ENCODE measurements at regions not wholly inside any gene's neighbourhood (a gene's known extent, or its start where the extent isn't known, plus 50 kb on each side); places are given as distances from the start of the nearest gene placed in this dataset.

GRCh38 chr18:65631766-65632165 lies 119.0 kb upstream of the CDH7 start:
- Histone ChIP-seq H3K27ac (no peak overlapping the region), H3K4me3 (no peak overlapping the region)
- no peak for DNase-seq (ENCODE audit: low spot score)
- TF ChIP-seq, protein P1, sequence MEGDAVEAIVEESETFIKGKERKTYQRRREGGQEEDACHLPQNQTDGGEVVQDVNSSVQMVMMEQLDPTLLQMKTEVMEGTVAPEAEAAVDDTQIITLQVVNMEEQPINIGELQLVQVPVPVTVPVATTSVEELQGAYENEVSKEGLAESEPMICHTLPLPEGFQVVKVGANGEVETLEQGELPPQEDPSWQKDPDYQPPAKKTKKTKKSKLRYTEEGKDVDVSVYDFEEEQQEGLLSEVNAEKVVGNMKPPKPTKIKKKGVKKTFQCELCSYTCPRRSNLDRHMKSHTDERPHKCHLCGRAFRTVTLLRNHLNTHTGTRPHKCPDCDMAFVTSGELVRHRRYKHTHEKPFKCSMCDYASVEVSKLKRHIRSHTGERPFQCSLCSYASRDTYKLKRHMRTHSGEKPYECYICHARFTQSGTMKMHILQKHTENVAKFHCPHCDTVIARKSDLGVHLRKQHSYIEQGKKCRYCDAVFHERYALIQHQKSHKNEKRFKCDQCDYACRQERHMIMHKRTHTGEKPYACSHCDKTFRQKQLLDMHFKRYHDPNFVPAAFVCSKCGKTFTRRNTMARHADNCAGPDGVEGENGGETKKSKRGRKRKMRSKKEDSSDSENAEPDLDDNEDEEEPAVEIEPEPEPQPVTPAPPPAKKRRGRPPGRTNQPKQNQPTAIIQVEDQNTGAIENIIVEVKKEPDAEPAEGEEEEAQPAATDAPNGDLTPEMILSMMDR (IDR thresholded peaks at IDR 0.05) = no peak

- TF ChIP-seq, protein P1 (IDR thresholded peaks at IDR 0.05) = no peak
- no peak overlapping the region for H3K27ac ChIP-seq
- DNase-seq (ENCODE audit: low spot score) = no peak
- H3K4me3 ChIP-seq = no peak overlapping the region
Observed at GRCh38 chr18:65628390-65628789, 122.4 kb upstream of the CDH7 start.

GRCh38 chr18:65623676-65624075 lies 127.1 kb upstream of the CDH7 start:
- no peak overlapping the region for H3K27ac ChIP-seq
- H3K4me3 ChIP-seq = no peak overlapping the region
- TF ChIP-seq, protein P1 (IDR thresholded peaks at IDR 0.05) = no peak
- DNase-seq (ENCODE audit: low spot score) = no peak

GRCh38 chr18:65622436-65622835 lies 128.4 kb upstream of the CDH7 start:
- TF ChIP-seq, protein P1 (IDR thresholded peaks at IDR 0.05) = no peak
- H3K27ac ChIP-seq = no peak overlapping the region
- no peak overlapping the region for H3K4me3 ChIP-seq
- no peak for DNase-seq (ENCODE audit: low spot score)

DNA sequence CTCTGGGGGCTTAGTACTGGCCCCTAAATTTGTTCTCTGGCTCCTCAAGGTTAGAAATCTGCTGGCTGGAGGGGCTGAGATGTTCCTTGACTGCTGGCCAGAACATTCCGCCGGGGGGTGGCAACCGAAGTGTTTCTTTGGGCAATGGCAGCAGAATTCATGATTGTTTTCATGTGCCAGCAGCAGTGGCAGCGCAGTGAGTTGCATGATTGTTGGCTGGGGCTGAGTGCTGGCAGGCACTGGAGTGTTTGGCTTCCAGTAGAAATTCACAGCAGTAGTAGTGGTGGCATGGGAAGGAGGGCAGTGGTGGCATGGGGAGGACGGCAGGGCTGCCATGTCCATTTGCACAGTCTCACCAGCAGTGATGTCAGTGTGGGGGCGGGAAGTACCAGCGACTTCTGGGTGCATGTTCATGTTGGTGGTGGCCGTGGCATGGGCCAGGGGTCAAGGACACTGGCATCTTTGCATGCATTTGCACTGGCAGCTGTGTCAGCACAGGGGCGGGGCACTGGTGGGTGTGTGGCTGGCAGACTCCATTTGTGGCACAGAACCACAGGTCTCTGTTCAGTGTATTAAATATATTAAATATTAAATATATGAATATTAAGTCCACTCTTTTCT lies 130.6 kb upstream of the CDH7 start:
- no peak for DNase-seq (ENCODE audit: low spot score)

DNA sequence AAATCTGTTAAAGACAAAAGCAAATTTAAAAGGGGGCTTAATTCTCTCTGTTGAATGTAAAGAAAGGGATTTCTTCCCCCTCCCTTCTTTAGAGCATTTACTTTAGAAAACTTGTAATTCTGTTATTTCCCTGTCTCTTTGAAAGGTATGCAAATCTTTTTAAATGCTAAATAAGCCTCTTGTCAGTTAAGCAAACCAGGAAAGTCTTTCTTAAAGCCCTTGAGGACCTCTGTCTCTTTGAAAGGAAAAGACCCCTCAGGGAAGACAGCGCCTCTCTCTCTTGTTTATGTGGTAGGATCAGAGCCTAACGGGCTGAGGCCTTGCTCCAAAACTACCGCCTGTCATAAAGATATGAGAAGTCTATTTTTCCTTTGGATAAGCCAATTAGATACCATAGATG lies 139.9 kb upstream of the CDH7 start:
- TF ChIP-seq, protein P1 (IDR thresholded peaks at IDR 0.05) = no peak
- no peak for DNase-seq (ENCODE audit: low spot score)
- no peak overlapping the region for H3K4me3 ChIP-seq
- no peak overlapping the region for H3K27ac ChIP-seq

More for the DNA sequence above, 130.6 kb upstream of the CDH7 start:
- H3K4me3 ChIP-seq = no peak overlapping the region
- TF ChIP-seq, protein P1 (IDR thresholded peaks at IDR 0.05) = no peak
- no peak overlapping the region for H3K27ac ChIP-seq

GRCh38 chr18:65608471-65608870 lies 142.3 kb upstream of the CDH7 start:
- H3K27ac ChIP-seq = no peak overlapping the region
- DNase-seq (ENCODE audit: low spot score) = no peak
- H3K4me3 ChIP-seq = no peak overlapping the region
- TF ChIP-seq, protein P1 (IDR thresholded peaks at IDR 0.05) = no peak

All from coronary artery (tissue), 2 donors.